MCF 10A (cell line): ENCODE measurements at regions not wholly inside any gene's neighbourhood (a gene's known extent, or its start where the extent isn't known, plus 50 kb on each side); places are given as distances from the start of the nearest gene placed in this dataset.
A peak's percentile ranks its signal among the peaks of the same experiment; 100 is the strongest.

ENCODE experiments used
- BruUV-seq: library from RNA; stranded (reverse); fragments of 400-500 nt; replicated peaks from 2 replicates; lab custom pipeline; 2021; lab: Mats Ljungman, UMichigan
- CTCF ChIA-PET: fragments of 300-600 bp; sonication (Branson Sonifier 250); formaldehyde crosslinking; extraction: SDS; loops from one replicate; lab custom pipeline; 2021; ENCODE audit warnings: antibody characterized with exemption, inconsistent platforms; lab: Yijun Ruan, JAX
- POLR2A ChIA-PET: fragments of 300-600, 350-650 bp; sonication (Branson Sonifier 250); formaldehyde crosslinking; extraction: SDS; loops from one replicate; lab custom pipeline; 2020; ENCODE audit warnings: antibody characterized with exemption, inconsistent platforms; lab: Yijun Ruan, JAX
- DNase-seq: peaks from one replicate; pipeline ENCODE4 v3.0.0-alpha.2; 2018; ENCODE audit not compliant: unreplicated experiment
- H3K27ac Mint-ChIP-seq: one replicate; pipeline ENCODE4 v1.8.0; 2022; ENCODE audit warnings: mild to moderate bottlenecking, low read depth, mixed read lengths; ENCODE audit not compliant: unreplicated experiment
- H3K27me3 Mint-ChIP-seq: one replicate; pipeline ENCODE4 v1.8.0; 2022; ENCODE audit warnings: mixed read lengths; ENCODE audit not compliant: insufficient read depth, unreplicated experiment
- H3K36me3 Mint-ChIP-seq: one replicate; pipeline ENCODE4 v1.8.0; 2022; ENCODE audit warnings: mild to moderate bottlenecking, moderate library complexity, mixed read lengths; ENCODE audit not compliant: insufficient read depth, unreplicated experiment
- H3K4me1 Mint-ChIP-seq: one replicate; pipeline ENCODE4 v1.8.0; 2022; ENCODE audit warnings: mixed read lengths; ENCODE audit not compliant: insufficient read depth, unreplicated experiment
- H3K4me3 Mint-ChIP-seq: one replicate; pipeline ENCODE4 v1.8.0; 2022; ENCODE audit warnings: mild to moderate bottlenecking, moderate library complexity, mixed read lengths; ENCODE audit not compliant: unreplicated experiment
- H3K9me3 Mint-ChIP-seq: one replicate; pipeline ENCODE4 v1.8.0; 2022; ENCODE audit warnings: mixed read lengths; ENCODE audit not compliant: unreplicated experiment
- CTCF ChIP-seq: fragments of 200-600 bp; IDR thresholded peaks from one replicate; pipeline ENCODE4 v1.8.0; 2022; ENCODE audit warnings: antibody characterized with exemption, mild to moderate bottlenecking; ENCODE audit not compliant: unreplicated experiment
- intact Hi-C: fragments of 100-400 bp; cut with micrococcal nuclease; formaldehyde crosslinking; loops from 2 replicates; pipeline ENCODE4 v1.14.1; 2022

GRCh38 chr21:16522548-16522947 lies 792.8 kb downstream of the USP25 start:
- Mint-ChIP-seq H3K4me3 (no peak overlapping the region), H3K27me3 (no peaks in the 10 kb centered on the region), H3K9me3 (no peaks in the 10 kb centered on the region), H3K4me1 (peaks cover 9% of the 10 kb centered on the region), H3K27ac (peak overlapping the region; percentile 51), H3K36me3 (no peaks in the 10 kb centered on the region)
- TF ChIP-seq CTCF, result no peak
- intact Hi-C loops, result no loop called here
- peak; percentile 1 for DNase-seq
- BruUV-seq, result no TSS peak
- POLR2A ChIA-PET, result interaction anchor here (0.9 to 1.9 kb wide), 2 partner anchors 9 to 14 kb away, joined by 3 to 5 read pairs; no protein-coding TSS in a partner anchor
- CTCF ChIA-PET, result interaction anchor here (0.6 kb wide), 1 partner anchor 710 kb away, joined by 3 read pairs; no protein-coding TSS in a partner anchor

- BruUV-seq, result no TSS peak
- peak overlapping the region; percentile 42 for H3K27ac Mint-ChIP-seq
- no peak for TF ChIP-seq CTCF
- intact Hi-C loops, result no loop called here
- no peaks in the 10 kb centered on the region for H3K36me3 Mint-ChIP-seq
- H3K4me3 Mint-ChIP-seq, result no peak overlapping the region
- peaks cover 16% of the 10 kb centered on the region for H3K4me1 Mint-ChIP-seq
- ChIA-PET POLR2A (no interaction called here), CTCF (no interaction called here)
- peaks cover 9% of the 10 kb centered on the region for H3K9me3 Mint-ChIP-seq
- no peak for DNase-seq
- H3K27me3 Mint-ChIP-seq, result no peaks in the 10 kb centered on the region
Observed at GRCh38 chr21:16530656-16531055, 800.9 kb downstream of the USP25 start.

GRCh38 chr21:16532840-16533239 lies 803.1 kb downstream of the USP25 start:
- peaks cover 16% of the 10 kb centered on the region for H3K4me1 Mint-ChIP-seq
- peaks cover 9% of the 10 kb centered on the region for H3K9me3 Mint-ChIP-seq
- peak; percentile 32 for DNase-seq
- H3K27me3 Mint-ChIP-seq, result no peaks in the 10 kb centered on the region
- CTCF ChIA-PET, result no interaction called here
- H3K4me3 Mint-ChIP-seq, result no peak overlapping the region
- H3K27ac Mint-ChIP-seq, result peak overlapping the region; percentile 43
- intact Hi-C loops, result no loop called here
- POLR2A ChIA-PET, result interaction anchor here (1.0 kb wide), 1 partner anchor 55 kb away, joined by 3 read pairs; no protein-coding TSS in a partner anchor
- no peak for TF ChIP-seq CTCF
- no TSS peak for BruUV-seq
- H3K36me3 Mint-ChIP-seq, result no peaks in the 10 kb centered on the region

- Mint-ChIP-seq H3K27ac (no peak overlapping the region), H3K4me1 (peaks cover 16% of the 10 kb centered on the region)
- CTCF ChIA-PET, result no interaction called here
Observed at GRCh38 chr21:16533692-16534407, 804.1 kb downstream of the USP25 start.

More at GRCh38 chr21:16533692-16534407, 804.1 kb downstream of the USP25 start:
- intact Hi-C loops, result no loop called here
- no TSS peak for BruUV-seq
- Mint-ChIP-seq H3K4me3 (no peak overlapping the region), H3K9me3 (peaks cover 4% of the 10 kb centered on the region), H3K27me3 (no peaks in the 10 kb centered on the region), H3K36me3 (no peaks in the 10 kb centered on the region)
- no peak for DNase-seq
- no peak for TF ChIP-seq CTCF
- POLR2A ChIA-PET, result interaction anchor here (0.7 to 0.8 kb wide), 2 partner anchors 17 to 31 kb away, joined by 3 read pairs; no protein-coding TSS in a partner anchor
